SH-SY5Y (cell line): ENCODE measurements at regions not wholly inside any gene's neighbourhood (a gene's known extent, or its start where the extent isn't known, plus 50 kb on each side); places are given as distances from the start of the nearest gene placed in this dataset.

ENCODE experiments used
- GATA2 ChIP-seq: IDR thresholded peaks from 2 replicates; pipeline ENCODE4 v1.6.1; 2011; ENCODE audit warnings: mild to moderate bottlenecking, low read depth, low read length
- GATA3 ChIP-seq: IDR thresholded peaks from 2 replicates; pipeline ENCODE4 v1.6.1; 2011; ENCODE audit warnings: low read depth, mild to moderate bottlenecking, low read length, moderate library complexity

DNA sequence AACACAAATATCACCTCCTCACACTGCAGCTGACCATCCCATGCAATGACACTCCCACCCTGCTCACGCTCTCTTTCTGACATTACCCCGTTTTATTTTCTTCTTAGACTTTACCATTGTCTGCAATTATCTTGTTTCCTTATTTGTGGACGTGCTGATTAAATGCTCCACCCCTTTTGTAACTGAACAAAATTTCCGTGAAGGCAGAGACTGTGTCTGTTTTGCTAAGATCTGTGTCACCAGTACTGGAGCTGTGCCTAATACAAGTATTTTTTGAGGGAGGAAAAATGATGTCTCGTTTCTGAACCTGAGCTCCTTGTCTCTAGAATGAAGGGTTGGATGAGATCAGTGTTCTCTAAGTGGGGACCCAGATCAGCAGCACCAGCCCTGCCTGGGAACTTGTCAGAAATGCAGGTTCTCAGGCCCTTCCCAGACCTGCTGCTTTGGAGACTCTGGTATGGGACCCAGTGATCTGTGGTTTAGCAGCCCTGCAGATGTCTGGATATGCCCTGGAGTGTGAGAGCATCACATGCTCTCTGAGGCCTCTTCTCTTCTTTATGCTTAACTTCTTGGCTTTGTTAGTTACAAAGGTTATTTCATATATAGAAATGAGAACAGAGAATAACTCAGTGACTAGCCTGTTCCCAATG, 181.7 kb upstream of the GAS1 start:
- TF ChIP-seq GATA2 (no peak), GATA3 (no peak)
